GM19238 (cell line): ENCODE measurements at regions not wholly inside any gene's neighbourhood (a gene's known extent, or its start where the extent isn't known, plus 50 kb on each side); places are given as distances from the start of the nearest gene placed in this dataset.

ENCODE experiments used
- DNase-seq: peaks from one replicate; pipeline ENCODE4 v3.0.0; 2011; ENCODE audit warnings: low spot score; ENCODE audit not compliant: insufficient read length

DNA sequence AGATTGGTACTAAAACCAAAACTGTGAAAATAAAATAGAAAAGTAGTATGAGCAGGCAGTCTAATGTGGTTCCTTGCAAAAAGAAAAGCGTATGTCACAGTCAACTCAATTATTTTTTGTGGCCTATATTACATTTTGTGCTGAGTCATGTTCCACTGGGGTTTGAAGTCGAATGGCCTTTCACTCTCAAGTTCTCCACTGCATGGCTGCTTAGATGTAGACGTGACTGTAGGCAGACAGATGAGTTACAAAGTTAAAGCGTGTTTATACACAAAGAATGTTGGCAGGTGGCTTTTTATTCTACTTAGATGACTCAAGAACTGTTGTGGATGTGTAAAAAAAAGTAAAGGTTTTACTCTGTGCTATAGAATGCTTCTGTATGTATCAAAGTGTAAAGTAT lies 133.9 kb downstream of the SLITRK6 start:
- DNase-seq = no peak

DNA sequence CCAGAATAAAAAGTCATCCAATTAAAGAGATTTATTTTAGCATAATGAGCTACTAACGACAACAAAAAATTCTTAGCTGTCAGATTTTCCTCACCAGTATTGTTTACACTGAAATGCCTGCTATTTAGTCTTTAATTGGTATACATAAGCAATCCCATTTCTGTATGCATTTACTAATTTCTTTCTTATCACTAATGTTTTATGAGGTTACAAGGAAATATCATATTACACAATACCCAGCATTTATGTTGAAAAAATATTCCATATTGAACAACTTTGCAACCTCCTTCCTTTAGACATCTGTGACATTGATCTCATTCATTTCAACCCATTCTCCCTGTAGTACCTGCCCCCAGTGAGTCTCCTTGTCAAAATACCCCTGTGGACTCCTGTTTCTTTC lies 135.4 kb downstream of the SLITRK6 start:
- no peak for DNase-seq

DNA sequence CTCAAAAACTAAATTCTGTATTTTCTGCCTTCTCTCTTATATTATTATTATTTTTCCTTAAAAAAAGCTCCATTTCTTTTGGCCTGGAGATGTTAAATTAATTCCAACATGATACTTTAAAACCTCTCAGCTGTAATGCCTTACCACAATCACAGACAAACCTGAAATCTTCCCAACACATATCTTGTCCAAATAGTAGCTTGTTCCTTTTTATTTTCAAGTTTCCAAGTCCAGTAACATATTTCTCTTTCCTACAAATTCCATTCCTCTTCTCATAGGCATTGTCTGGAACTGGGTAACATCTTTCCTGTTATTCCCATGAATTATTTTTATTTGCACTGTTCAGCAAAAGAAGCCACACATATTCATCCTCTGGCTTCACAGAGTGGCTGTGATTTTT lies 137.0 kb downstream of the SLITRK6 start:
- DNase-seq = no peak

DNA sequence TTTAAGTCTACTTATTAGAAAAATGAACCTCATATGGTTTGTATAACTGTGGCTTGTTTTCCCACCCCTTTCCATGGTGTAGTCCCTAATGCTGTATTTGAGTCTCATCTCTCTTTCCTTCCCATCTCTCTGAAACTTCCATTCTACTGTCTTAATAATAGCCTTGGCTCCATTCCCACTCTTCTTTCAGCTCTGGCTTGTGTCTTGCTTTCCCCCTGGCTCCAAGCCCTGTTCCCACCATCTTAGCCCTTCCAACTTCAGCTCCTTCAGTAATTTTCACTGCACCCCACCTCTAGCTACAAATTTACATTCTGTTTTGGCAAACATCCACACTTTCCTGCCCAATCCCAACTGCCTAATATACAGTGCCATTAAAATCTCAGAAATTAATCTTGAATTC lies 137.5 kb downstream of the SLITRK6 start:
- DNase-seq = no peak

DNA sequence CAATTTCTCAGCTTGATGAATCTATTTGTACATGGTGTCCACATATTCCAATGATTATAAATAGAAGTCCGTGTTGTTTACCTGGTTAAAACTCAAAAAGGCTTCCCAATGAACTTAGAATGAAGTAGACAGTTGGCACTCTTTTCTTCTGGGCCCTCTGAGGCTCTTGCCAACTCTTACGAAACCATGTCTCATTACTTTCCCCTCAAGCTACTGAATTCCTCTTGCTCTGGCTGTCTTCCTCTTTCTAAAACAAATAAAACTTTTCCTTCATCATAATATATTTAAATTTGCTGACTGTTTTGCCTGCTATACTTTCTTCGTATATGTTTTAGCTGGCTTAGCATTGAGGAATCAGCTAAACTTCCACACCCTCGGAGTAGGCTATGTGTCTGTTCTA lies 139.7 kb downstream of the SLITRK6 start:
- no peak for DNase-seq

DNA sequence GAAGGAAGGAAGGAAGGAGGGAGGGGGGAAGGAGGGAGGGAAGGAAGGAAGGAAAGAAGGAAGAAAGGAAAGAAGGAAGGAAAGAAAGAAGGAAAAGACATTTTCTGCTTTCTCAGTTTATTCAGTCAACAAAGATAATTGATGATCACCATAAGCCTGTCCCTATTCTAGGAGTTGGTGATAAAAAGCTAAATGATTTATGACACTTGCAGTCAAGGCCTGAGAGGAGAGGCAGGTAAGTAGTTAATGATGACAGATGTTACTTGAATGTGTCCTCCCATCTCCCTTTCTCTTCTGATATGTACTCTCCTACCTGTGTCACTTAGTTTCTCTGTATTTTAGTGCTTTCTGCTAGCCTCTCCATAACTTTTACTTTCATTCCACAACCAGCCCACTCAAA lies 141.3 kb downstream of the SLITRK6 start:
- DNase-seq = no peak

DNA sequence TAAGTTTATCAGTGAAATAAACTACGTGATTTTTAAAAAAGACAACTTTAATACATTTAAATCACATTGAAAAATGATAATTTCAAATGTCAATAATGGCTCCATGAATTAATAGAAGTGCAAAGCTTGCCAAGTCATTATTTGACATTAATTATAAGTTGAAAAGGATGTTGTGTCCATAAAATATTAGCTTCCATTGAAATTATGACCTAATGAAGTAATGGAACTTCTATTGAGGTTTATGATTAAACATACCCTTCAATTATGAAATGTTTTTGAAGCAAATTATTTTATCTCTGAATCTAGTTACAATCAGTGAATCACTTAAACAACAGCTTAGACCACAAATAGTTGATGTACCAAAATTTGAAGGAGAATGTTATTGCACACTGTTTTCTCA lies 144.2 kb downstream of the SLITRK6 start:
- DNase-seq = no peak

DNA sequence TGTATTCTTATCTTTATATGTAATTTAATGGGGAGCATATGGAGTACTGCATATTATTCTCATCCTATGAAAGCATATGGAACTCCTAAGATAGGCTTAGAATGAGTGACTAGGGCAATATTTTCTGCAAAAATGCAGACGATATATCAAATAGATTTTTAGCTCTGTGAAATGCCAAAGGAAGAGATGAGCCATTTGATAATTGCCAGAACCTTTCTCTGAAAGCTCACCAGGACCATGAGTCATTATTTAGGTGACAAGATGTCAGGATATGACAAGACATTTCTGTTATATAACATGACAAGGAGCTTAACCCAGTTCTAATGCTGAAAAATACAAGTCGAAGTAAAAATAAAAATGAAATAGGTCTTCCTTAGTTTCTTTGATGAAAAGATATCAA lies 145.0 kb downstream of the SLITRK6 start:
- DNase-seq = no peak

DNA sequence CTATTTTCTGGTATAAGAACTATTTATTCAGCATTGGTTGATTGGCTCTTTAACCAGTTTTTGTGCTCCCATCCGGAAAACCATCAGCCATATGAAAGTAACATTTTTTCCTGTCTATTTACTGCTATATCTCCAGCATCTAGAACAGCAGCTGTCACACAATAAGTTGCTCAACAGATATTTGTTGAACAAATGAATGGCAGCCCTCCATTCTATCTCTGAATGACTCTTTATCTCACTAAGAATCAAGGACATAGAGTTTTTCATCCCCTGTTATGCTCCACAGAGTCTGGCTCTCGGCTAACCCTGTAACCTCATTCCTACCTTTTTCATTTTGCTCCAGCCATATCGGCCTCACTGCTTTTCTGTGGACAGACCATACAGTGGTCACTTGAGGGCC lies 145.5 kb downstream of the SLITRK6 start:
- DNase-seq = no peak

DNA sequence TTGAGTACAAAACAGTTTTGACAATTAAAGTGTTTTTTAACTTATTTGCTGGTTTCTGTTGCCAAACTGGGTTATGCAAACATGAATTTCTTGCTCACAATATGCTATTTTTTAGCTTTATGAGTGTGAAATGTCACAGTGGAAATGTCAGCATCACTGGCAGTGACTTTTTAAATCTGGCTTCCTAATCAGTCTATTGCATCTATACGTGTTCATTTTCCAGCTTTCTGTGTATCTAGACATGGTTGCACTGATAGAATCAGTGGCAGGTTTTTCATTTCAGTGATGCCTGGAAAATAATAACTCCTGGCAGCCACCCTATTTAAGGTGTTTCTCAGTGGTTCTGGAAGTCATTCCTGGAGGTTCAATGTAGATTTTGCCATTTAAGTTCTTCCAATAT lies 146.7 kb downstream of the SLITRK6 start:
- no peak for DNase-seq

DNA sequence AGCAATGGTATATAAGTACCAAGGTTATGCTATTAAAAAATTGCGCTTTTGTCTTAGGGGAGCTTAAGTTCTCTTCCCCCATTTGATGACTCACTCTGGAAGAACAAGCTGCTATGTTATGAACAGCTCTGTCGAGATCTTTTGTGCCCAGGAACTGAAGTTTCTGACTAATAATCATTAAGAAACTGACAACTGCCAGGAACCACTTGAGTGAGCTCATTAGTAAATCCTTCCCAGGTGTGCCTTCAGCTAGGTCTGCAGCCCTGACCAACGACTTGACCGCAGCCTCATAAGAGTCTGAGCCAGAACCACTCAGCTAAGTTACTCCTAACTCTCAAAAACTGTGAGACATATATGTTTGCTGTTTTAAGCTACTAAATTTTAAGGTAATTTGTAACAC lies 147.8 kb downstream of the SLITRK6 start:
- DNase-seq = no peak

DNA sequence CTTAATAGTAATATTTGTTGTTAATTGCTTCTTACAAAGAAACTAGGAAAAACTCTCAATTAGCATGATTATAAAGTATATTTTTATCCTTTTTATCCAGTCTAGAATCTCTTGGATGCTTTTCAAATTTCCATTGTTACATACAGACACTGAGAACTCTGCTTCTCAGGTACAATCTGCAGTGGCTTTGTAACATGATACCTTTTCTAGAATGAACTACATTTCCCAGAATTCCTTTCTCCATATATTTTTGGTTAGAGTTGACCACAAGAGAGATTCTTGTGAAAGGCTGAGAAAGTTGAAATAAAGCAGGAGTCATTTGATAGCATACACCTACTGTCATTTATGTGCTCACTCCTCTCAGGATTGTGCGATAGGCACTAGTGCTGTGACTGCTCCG lies 148.6 kb downstream of the SLITRK6 start:
- no peak for DNase-seq

DNA sequence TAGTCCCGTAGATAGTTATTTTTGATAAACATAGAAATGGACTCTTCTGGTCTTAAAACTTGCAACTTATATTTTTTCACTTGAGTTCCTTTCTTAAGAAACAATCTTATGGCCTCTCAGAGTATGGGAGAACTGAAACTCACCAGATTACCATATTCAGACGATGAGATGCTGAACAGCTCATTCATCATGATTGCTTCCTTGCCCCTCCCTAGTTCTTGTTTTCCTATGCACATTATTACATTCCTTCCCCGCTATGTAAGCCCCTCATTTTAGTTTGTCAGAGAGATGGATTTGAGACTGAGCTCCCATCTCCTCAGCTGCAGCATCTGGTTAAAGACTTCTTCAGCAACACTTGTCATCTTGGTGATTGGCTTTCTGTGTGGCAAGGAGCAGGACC lies 158.5 kb downstream of the SLITRK6 start:
- no peak for DNase-seq

DNA sequence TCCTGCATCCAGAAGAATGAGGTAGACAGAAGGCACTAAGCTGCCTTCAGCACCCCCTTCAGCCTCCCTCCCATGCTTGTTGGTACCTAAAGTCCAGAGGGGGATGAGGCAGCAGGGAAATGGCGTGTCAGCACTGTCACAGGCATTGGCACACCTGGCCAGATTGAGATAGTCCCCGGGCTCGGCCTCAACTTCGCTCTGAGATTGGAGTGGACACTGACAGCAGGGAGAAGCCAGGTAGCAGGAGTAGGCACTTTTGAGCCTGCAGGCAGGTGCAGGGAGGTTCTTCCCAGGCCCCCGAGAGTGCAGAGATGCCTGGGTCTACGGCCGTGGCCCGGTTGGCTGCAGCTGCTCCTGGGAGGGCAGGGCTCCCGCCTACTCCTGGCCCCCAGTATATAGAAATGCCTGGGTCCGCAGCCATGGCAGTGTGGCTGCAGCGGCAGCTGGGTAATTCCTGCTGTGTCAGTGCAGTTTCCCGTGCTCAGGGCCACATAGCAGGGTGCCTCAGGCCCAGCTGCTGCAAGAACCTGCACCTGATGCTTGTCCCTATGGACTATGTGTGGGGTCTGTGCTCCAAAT lies 160.3 kb downstream of the SLITRK6 start:
- no peak for DNase-seq

DNA sequence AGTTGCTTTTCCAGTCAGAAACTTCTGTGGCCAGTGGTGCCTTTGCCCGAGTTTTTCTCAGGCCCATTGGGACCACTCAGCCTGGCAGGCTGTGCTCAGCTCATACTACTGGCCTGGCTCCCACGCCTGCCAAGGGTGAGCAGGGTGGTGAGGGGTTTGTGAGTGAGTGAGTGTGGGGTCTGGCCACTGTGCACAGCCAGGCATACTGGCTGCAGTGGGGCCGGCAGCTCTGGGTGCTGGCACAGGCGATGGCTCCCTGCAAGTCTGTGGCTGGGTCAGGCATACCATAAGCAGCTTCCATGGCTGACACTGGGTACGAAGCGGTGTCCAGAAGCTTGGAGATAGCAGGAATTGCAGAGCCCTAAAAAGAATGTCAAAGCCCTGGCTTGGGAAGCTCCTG lies 161.0 kb downstream of the SLITRK6 start:
- no peak for DNase-seq

DNA sequence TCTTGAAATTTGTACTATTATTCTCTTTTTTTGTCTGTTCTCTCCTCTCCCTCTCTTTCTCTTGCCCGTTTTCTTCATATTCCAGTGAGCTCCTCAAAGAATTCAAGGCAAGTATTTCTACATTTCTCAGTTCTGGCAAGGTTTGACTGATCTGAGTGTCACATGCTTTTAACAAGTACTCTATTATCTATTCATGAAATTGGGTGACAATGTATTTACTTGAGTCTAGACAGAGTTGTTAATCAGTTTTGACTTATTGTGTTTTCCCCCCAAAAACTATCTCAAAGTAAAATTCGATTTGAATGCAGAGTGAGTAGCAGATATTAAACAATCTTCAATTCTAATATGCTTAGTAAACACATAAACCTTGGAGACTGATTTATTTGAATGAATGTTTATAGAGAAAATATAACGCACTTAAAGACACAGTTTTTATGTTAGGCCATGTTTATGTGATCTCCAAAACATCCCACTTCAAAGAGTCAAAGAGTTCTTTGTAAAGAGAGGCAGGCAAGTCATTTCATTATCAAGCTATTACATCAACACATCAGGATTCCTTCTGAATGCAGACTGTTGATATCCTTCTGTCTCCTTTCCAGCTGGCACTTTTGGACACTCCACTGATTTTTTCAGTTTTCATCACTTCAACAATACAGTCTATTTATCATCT lies 166.6 kb downstream of the SLITRK6 start:
- no peak for DNase-seq

DNA sequence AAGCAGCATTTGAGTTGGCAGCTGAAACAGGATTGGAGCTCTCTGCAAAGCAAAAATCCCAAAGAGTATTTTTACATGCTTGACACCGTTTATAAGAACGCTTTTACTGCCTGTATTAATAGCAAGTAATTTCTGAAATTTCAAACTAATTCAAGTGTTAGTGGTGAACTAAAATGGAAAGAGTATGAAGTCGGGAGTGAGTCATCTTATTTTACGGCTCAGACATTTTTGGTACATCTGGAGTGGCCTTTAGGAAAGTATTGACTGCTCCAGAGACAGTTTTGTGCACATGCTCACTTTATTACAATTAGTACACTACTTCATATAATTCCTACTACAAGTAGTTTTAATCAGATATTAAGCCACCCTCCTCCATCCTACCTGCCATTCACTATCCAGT lies 167.4 kb downstream of the SLITRK6 start:
- no peak for DNase-seq

DNA sequence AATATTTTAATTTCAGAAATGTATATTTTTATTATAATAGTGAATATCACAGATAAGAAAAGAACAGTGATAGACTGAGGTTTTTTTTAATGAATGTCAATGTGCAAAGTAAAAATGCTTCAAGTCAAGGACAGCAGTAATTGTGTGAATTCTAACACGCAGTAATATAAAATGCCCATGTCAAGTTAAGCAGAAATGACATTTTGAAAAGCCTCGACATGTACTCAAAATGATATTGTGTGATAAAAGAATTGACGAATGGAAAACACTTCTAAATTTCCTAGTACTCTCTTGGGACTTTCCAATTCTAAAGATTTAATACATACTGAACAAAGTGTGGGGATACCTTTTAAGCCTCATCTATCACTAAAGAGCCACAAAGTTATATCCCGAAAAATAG lies 172.6 kb downstream of the SLITRK6 start:
- DNase-seq = no peak

DNA sequence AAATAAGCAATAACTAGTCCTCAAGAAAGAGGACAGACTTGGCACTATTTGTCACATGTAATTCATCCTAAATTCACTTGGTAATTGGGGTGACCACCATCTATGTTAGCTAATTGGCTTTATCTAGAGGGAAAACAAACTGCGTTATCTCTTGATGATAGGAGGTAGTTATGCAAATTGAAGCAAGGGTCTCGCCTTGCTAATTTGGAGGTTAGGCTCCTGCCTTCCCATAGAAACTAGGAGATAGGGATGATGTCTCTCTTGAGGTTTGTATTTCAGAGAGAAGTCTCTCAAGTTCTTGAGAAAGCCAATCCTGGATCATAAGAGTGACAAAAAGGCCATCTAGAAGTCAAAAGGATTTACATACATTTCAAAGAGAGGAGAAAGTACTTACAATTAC lies 179.9 kb downstream of the SLITRK6 start:
- no peak for DNase-seq

DNA sequence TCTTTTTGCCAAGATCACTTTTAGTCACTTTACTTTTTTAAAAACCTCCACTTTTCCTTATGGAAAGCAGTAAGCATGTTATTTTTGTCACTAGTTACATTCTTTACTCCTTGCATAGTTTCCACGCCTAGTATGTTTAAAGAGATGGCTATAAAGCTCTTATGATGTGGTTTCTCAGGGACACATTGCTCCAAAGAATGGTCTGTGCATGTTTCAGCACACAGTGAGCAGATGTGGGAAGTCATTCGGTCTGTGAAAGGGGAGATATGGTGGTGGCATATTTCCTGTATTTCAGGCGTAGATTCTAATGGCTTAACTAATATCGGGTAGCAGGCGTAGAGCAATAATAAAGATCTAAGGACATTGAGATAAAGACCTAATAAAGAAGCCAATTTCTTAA lies 180.7 kb downstream of the SLITRK6 start:
- no peak for DNase-seq

DNA sequence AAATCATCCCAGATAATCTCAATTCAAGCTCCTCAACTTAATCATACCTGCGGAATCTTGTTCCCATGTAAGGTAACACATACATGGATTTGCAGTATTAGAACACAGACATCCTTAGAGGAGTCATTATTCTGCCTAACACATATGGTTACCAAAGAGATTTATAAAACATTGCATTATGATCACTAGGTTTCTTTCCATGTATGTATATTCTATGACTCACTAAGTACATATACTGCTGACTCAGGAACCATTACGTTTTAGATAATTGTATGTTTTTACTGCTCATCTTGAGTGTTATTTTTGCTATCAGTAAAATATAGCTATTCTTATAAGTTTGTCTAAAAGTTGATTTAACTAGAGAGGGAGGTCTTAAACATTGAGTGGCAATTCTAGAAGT lies 182.9 kb downstream of the SLITRK6 start:
- DNase-seq = no peak

DNA sequence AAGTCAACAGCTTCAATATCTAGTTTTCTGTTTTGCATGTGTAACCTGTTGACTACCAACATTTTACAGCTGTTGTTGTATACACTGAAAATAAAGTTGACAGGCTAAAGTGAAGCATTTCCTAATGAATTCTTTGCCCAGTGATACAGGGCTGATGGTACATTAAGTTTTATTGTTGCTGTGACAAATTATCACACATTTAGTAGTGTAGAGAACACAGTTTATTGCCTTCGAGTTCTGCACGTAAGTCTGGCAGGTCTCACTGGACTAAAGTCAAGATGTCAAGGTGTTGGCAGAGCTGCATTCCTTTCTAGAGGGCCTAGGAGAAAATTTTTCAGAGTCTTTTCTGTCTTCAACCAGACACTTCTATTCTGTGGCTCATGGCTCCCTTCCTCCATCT lies 184.2 kb downstream of the SLITRK6 start:
- DNase-seq = no peak

DNA sequence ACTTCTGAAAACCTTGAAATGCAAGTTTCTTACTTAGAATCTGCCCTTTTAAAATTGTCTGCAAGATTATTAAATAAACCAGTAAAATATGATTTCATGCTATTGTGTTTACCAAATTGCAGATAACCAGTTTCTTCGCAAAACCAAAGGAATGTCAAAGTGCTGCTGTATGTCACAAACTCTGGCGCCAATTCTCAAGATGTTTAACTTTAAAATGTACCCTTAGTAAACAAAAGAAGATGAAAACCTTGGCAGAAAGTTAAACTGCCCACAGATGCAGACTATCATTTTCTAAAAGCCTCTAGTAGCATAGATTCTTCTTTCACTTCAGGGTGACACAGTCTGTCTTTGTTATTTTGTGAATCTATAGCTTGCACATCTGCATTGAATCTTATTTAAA lies 189.2 kb downstream of the SLITRK6 start:
- no peak for DNase-seq
